GM18868 (cell line): ENCODE measurements at regions not wholly inside any gene's neighbourhood (a gene's known extent, or its start where the extent isn't known, plus 50 kb on each side); places are given as distances from the start of the nearest gene placed in this dataset.
"Not testable (repeated sequence)": the region's sequence is repeated elsewhere in the genome, so short reads cannot be mapped to it uniquely, and the experiment has no call there.

Source experiments
- ATAC-seq: cut with Tn5 transposase; IDR thresholded peaks from one replicate; pipeline ENCODE4 v1.9.1; 2021; ENCODE audit warnings: mild to moderate bottlenecking, moderate library complexity; ENCODE audit not compliant: unreplicated experiment

DNA sequence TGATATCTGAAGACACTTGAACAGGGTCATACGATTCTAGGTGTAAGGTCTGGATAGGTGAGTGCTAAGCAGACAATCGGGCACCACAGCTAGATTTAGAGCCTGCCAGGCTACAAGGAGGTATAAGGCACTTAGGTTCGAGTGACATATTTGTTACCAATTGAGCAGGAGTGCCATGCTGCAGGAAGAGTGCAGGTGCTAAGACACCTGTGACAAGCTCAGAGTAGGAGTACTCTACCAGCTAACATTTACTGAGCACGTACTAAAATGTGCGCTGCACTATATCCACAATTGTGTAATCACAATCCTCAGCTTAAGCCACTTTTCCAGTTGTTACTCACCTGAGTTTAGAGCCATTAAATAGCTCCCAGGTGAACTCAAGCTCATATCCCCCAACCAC, 227.8 kb upstream of the MOCS1 start:
- no peak for ATAC-seq

DNA sequence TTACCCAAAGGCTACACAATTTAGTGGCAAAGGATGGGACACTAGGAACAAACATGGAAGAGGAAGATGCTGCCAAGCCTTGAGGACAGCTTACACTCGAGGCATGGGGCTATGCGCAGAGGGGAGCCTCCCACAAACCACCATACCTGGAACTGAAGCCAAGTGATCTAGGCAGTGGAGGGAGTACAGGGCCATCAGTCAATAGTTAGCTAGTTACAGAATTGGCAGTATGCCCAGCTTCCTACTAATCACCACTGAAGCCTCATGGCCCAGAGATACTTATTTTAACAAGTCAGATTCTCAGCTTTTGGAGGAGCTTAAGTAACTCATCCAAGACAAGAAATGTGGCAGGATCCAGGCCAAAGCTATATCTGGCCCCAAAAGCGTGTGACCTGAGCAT, 226.6 kb upstream of the MOCS1 start:
- no peak for ATAC-seq

DNA sequence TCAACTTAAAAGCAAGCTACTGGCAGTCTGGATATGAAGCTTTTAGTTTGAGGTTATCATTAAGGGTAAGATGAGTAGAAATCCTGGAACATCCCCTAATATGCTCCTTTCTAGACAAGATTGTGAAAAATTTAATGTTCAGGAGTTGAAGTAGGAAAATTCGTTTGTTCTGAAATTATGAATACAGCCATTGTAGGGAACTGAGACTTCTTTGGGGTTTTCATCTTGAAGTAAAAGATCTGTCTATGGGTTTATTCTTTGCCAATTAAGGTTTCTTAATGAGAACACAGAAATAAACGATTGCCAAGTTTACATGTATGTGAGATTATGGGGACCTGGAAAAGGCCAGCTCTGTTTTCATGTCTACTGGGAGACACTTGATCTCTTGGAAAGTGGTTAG, 225.6 kb upstream of the MOCS1 start:
- ATAC-seq: no peak

DNA sequence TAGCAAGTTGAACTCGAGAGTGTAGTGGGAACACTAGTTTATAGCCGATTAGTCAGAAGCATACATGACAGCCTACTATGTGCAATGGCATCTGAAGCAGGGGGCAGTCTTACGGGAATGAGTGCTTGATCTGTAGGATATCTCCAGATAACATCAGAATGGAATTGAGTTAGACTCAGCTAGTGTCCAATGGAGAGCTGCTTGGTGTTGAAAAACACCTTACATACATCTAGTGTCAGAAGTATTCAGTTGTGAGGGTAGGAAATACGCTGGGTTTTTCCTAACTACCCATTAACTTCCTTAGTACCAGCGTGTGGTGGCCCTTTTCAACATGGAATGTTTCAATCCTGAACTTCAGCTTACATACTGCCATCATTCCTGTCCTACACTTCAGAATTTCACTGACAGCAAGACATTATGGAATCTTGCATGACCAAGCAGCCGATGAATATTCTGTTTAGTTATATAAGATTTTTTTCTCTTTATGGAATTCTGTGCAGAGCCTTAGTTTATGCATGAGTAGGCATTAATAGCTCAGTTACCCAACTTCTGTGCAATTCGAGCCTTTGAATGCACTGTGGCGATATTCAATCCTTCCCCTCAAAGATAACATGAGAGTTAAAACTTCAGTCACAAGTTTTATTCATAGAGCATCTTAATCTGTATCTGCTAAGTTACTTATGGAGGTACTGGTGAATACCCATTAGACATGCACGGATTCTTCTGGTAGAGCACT, 218.6 kb upstream of the MOCS1 start:
- ATAC-seq: no peak

DNA sequence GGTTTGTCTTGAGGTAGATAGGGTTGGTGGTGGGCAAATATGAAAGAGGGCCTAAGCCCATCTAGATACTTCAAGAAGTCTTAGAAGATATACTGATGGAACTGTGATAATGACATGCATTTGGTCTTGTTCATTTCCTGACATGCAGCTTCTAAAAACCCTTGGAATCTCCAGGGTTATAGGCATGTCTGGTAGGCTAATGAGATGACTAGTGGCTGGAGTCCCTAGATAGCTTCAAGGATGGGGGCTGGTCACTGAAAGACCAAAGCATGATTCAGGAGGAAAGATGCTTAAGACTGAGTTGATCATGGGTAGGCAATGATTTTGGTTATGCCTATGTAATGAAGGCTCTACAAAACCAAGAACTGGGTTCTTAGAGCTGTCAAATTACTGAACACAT, 217.9 kb upstream of the MOCS1 start:
- ATAC-seq: no peak

DNA sequence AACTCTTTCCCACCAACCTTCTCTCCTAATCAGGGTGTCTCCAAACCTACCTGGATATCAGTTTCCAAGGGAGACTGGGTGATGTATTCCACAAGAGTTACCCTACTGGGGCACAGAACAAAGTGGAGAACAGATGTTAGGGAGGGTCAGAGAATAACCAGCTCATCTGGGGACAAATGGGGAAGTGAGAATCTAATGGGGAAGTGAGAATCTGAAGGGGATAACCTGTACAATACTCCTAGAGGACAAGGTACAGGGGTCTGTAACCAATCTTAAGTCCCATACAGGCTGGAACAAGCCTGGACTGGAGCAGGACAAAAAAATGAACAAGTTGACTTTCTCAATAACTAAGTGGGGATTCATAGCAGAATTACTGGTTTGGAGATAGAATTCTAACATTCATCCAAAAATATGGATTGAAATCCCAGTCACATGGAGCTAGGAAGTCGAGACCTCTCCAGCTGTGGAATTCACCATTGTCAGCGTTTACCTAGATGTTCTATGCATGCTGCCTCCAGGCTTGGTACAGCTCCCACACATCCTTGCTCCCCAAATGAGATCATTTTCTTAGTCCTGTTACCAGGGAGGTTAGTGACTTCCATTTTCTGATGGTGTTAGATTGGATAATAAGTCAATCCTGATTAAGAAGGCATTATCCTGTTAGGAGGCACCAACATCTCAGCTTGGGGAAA, 214.8 kb upstream of the MOCS1 start:
- peak; percentile 98 for ATAC-seq

DNA sequence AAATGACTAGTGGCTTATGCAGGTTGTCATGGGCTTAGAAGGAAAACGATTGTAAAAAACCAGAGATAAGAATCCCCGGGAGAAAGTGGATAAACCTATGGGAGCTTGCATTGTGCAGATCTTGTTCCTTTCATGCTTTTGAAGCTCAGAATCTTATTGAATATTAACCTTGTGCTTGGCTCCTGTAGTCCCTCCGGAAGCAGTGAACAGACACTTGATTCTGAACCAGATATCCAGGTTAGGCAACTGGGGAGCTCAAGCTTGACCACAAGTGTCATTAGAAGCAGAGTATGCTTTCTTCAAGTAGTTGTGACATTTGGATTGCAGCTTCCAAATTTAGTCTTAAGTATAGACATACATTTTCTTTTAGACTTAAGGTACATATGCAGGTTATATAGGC, 212.6 kb upstream of the MOCS1 start:
- no peak for ATAC-seq

DNA sequence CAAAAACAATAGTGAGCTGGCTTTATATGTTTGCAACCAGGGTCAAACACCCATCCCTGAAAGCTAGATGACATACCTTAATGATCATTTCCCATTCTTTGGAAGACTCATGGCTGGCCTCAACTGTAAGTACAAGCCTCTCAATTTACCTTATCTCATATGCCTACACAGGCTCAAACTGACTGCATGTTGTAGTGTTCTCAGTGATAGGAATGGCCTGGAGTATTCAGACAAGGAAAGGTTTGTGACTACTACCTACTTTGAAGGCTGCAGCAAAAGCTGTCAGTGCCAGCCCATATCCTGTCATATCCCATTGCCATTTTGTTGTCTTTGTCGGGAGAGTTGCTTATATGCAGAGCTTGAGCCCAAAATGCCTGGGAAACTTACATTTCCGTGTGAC, 205.2 kb upstream of the MOCS1 start:
- ATAC-seq: no peak

DNA sequence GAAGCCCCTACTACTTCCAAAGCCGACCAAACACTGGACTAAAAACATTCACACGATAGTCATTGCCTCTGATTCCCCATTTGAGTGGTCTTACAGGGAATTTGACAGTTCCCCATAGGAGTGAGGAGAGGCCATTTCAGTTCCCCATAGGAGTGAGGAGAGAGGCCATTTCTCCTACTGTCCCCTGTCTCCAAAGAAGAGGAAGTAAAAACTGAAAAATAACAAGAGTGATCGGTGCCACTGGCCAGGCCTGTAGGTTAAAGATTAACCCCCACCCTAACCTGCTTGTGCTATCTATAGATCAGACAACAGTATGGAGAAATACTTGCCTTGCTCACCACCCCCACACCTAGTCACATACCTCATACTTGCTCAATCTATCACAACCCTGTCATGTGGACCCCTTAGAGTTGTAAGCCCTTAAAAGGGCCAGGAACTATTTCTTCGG, 204.0 kb upstream of the MOCS1 start:
- ATAC-seq: no peak

DNA sequence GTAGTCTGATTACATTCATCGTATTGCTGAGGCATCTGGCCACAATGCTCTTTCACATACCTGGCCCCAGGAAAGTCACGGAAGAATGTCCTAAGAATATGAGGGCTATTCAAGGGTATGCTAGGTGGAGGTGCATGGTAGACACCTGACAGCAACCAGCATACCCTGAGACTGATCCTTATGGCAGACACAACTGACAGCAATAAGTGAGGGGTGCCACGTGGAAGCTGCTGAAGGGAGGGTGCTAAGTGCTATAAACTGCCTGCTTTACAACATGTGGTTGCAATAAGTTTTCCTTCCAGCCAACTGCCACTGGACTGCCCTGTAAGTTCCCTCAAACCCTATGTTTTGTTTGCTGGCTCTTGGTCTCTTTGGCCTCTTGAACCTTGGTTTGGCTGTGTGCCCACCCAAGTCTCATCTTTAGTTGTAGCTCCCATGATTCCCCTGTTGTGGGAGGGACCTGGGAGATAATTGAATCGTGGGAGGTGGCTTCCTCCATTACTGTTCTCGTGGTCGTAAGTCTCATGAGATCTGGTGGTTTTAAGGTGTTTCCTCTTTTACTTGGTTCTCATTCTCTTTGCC, 201.3 kb upstream of the MOCS1 start:
- ATAC-seq: no peak

DNA sequence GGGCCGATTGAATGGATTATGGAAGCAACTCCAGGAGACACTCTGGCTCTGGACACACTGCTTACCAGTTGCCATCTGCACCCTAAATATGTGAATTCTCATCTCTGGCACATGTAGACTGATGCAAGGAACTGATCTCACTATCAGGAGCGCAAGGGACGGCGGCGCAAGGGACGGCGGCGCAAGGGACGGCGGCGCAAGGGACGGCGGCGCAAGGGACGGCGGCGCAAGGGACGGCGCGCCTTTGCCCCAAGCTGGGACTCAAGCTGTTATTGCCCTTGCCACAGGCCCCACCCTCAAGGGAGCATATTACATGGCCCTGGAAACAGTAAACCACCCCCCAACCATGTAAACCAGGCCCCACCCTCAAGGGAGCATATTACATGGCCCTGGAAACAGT, 199.7 kb upstream of the MOCS1 start:
- ATAC-seq: not testable (repeated sequence)

DNA sequence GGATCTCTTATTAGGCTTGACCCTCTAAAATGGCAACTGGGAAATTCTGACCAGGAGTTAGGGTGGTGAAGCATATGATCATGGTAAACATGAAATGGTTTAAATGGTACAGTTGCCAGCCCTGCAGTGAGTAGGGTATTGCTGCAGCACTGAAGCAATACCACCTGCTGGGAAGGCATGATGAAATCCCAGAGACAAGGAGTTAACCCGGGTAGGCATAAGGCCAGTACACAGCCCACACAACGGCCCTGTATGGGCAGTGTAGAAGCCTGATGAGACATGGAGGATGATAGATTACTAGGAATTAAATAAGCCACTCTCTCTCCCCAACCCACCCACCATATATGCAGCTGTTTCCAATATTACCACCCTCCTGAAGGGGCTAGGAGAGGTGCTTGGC, 197.4 kb upstream of the MOCS1 start:
- ATAC-seq: no peak

DNA sequence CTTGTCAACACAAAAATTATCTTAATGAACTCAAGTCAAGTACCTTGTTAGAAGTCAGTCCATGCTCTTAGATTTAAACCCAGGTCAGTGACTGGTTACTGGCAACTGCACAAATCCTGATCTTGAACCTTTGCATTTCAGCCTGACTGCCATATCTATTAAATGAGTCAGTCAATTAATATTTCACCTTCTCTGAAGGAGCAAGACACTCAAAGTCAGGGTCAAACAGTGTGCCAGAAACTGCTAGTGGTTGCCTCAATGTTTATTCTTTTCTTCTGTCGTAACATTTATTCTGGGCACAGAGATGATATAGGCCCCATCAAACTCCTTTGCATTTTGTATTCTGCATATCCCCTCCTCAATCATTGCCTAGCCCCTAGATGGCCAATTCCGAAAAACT, 193.9 kb upstream of the MOCS1 start:
- ATAC-seq: no peak

DNA sequence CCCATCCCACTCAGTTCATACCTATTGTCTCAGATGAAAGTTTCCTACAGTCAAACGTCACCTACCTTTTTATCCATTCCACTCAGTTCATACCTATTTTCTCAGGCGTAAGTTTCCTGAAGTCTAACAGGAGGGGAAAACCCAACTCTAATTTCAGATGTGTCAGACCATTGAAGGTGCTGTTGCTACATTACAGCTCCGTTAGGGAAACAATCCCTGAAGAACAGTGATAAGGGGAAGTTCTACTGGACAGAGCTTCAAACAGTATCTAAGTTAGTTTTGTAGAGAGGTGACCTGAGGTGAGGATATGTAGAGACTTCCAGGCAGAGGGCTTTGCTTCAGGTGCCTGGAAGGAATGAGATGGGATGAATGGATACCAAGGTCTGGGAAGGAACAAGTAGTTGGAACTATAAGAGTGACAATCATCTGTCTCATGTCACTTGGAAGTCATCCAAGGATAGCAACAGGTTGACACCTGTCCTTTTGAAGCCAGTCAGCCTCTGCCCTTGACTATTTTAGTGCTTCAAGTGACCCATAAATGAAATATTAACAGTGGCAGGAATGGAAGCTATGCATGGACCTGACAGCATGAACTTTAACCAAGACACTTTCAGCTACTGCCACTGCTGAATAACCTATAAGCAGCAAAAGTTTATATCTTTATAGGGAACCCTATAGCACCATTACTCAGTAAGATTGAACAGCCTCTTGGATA, 191.6 kb upstream of the MOCS1 start:
- ATAC-seq: no peak

DNA sequence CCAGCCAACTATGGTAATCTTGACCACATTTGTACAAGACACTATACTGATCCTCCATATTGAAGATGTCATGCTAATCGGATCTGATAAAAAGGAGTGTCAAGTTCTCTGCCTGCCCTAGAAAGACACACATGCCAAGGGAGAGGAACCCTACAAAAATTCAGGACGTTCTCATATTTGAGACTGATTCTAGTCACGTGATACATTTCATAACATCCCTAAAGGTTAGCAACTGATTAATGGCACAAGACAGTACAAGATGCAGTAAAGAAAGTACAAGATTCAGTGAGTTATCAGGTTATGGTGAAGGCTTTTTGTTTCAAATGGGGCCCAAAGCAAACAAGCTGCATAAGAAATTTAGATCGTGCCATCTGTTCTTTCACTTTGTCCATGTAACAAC, 190.7 kb upstream of the MOCS1 start:
- no peak for ATAC-seq

DNA sequence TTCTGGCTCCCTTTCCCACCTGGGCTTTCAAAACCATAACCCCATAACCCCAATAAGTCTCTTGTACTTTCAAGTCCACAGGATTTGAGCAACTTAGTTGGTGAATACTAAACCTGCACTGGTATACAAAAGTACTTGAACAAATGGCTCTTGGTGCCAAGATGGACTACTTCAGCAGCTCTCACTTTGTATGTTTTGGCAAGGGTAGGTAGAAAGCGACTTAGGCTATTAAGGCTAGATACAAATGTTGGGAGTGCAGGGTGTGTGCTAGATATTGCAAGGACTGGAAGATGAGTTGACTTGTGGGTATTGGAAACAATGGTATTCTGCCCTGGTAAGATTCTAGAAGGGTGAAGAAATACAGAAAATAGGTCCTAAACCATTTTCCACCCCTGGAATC, 182.6 kb upstream of the MOCS1 start:
- no peak for ATAC-seq

DNA sequence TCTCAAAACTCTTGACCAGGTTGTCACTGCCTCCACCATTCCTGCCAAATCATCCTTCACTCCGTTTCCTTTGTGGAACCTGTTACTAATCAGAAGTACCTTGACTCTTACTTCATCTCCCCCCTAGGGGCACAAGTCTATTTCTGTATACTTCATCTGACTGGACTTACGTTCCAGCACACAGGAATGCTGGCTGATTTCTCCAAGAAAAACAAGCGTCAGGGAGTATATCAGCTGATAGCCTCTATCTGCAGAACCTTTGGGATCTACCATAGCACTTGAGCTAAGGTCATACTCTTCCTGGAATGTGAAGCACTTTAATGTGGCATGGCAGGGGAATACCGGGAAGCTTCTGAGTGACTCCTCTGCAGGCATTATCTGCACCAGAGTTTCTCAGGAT, 178.1 kb upstream of the MOCS1 start:
- ATAC-seq: no peak

DNA sequence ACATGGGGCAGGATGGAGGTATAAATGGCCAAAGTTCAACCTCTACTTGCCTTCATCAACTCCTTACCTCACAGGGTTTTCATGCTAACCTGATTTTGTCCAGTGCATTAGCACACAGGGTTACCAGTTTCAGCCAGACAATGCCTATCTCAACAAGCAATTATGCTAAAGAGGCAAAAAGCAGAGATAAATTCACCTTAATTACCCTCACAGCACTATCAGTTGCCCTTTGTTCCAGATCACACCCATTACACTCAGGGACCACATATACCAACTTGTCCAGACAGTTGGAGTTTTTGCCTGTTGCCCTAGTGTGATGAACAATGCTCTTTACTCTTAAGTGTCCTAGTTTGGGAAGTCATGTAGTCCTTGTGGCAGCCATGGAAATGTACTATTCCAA, 174.5 kb upstream of the MOCS1 start:
- ATAC-seq: no peak

DNA sequence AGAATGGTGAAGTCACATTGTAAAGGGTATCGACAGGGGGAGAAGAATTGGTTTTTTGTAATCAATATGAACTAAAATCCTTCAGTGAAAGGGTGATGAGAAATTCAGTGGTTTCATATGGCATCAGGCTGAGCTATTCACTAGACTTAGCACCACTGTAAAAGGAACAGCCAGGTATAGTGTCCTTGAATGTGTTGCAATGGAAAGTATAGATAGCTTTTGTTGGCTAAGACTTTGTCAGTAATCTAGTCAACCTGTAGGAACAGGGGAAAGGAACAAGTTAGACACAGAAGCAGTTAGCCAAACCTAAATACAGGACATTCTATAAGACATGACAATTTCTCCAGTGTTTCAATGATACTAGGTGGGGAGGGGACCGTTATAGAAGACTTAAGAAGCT, 172.6 kb upstream of the MOCS1 start:
- no peak for ATAC-seq

DNA sequence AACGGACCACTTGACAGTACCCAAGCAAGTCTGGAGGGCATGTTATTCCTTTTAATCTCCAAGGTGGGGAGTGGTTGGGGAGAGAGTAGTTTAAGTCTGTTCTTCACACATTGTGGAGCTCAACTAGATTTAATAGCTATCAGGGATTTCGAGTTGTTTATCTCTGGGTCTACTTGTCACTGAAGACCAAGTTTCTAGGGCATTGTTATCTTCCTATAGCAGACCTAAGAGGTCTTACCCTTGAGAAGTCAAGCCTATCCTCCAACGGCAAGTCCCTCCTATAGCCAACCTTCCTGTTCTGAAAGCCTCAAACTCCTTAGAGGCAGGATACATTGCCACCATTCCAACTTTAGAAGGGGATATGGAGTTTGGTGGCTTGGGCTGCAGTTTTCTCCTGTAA, 164.5 kb upstream of the MOCS1 start:
- ATAC-seq: no peak

DNA sequence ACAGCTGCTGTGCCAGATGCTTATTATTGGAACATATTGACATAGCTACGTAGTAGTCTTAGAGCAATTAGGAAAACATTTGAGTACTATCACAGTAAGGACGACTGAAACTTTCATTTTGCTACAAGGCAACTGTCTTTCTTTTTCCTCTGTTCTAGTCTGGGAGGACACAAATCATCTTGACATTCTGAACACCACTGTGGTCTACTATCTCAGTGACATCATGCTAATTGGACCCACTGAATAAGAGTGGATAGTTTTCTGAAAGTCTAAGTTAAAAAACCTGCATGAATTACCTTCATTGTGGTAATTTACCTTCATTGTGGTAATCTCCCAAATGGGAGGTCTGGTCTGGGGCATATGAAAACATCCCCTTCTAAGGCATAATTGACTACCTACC, 163.3 kb upstream of the MOCS1 start:
- ATAC-seq: no peak
